ENCODE measurements at regions not wholly inside any gene's neighbourhood (a gene's known extent, or its start where the extent isn't known, plus 50 kb on each side); places are given as distances from the start of the nearest gene placed in this dataset.

DNA sequence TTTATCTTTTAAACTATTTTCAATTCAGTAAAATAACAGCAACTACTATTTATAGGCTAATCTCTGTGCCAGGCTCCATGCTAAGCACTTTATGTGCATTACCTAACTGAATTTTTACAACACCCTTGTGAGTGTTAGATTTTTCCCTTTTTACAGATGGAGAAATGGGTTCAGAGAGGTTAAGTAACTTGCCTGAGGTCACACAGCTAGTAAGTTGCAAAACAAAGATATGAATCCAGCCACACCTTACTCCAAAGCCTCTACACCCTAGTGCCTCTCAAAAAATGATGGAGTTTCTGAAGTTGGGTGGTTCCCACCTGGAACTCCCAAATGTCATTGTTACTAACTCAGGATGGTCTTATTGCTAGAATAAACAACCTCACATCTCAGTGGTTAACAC lies 60.8 kb downstream of the RHOB start:
- TF ChIP-seq BHLHE40 (IDR thresholded peaks at IDR 0.05; ENCODE audit: borderline replicate concordance) = no peak
- no peak for TF ChIP-seq FOXA1 (IDR thresholded peaks at IDR 0.05)
- no peak for TF ChIP-seq NFRKB (IDR thresholded peaks at IDR 0.05)
- TF ChIP-seq SP1 (IDR thresholded peaks at IDR 0.05) = no peak
- TF ChIP-seq ARNT (IDR thresholded peaks at IDR 0.05) = no peak
- TF ChIP-seq FOXM1 (IDR thresholded peaks at IDR 0.05; ENCODE audit: borderline replicate concordance) = no peak
- no peak for TF ChIP-seq TARDBP (IDR thresholded peaks at IDR 0.05)
- TF ChIP-seq SUZ12 (IDR thresholded peaks at IDR 0.05) = no peak
- TF ChIP-seq, protein P1, sequence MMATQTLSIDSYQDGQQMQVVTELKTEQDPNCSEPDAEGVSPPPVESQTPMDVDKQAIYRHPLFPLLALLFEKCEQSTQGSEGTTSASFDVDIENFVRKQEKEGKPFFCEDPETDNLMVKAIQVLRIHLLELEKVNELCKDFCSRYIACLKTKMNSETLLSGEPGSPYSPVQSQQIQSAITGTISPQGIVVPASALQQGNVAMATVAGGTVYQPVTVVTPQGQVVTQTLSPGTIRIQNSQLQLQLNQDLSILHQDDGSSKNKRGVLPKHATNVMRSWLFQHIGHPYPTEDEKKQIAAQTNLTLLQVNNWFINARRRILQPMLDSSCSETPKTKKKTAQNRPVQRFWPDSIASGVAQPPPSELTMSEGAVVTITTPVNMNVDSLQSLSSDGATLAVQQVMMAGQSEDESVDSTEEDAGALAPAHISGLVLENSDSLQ (IDR thresholded peaks at IDR 0.05) = no peak
- TF ChIP-seq FOXK2 (IDR thresholded peaks at IDR 0.05) = no peak
- no peak for TF ChIP-seq HDGF (IDR thresholded peaks at IDR 0.05; ENCODE audit: borderline replicate concordance)
